Neural progenitor cell (in vitro differentiated cells): ENCODE measurements at regions not wholly inside any gene's neighbourhood (a gene's known extent, or its start where the extent isn't known, plus 50 kb on each side); places are given as distances from the start of the nearest gene placed in this dataset.

Experiments used
- CTCF ChIP-seq: fragments of 200-600 bp; sonication (generic); IDR thresholded peaks from 2 replicates; pipeline ENCODE4 v1.5.1; 2017; ENCODE audit warnings: antibody characterized with exemption, mild to moderate bottlenecking
- EZH2 ChIP-seq: fragments of 200-600 bp; sonication (generic); IDR thresholded peaks from 2 replicates; pipeline ENCODE4 v1.6.1; 2017; ENCODE audit warnings: antibody characterized with exemption, mild to moderate bottlenecking, moderate library complexity

GRCh38 chr19:24029941-24030636 is 56.9 kb upstream of the ZNF254 start:
- TF ChIP-seq EZH2 (no peak), CTCF (no peak)
